Retinal pigment epithelial cell (primary cell): ENCODE measurements at regions not wholly inside any gene's neighbourhood (a gene's known extent, or its start where the extent isn't known, plus 50 kb on each side); places are given as distances from the start of the nearest gene placed in this dataset.

Experiments used
- DNase-seq: peaks from one replicate; pipeline ENCODE4 v3.0.0-alpha.2; 2010; ENCODE audit warnings: low read depth
- H3K4me3 ChIP-seq: 2 replicates; pipeline ENCODE4 v1.5.1; 2011; ENCODE audit warnings: mild to moderate bottlenecking, low read length, control low read depth, moderate library complexity
- TF ChIP-seq, protein P1 (sequence below): conservative IDR thresholded peaks from 2 replicates; pipeline ENCODE4 v1.5.1; 2011; ENCODE audit warnings: low read depth, low read length, control low read depth, inconsistent platforms

DNA sequence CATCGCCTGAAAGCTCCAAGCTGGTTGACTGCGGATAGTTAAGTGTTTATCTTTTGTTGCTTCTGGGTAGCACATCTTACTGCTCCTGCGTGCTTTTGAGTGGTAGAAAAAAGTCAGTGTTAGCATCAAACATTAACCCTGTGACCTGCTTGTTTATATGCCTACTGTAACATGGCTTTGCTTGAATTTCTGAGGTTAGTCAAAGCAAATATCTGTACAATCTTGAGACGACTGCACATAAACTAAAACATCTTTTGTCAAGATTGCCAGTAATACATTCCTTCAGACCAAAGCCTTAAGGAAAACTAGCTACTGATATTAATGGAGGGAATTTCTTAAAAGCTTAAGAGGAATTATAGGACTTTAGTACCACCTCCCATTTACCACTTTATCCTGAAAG is 163.7 kb downstream of the BAMBI start:
- TF ChIP-seq, protein P1, sequence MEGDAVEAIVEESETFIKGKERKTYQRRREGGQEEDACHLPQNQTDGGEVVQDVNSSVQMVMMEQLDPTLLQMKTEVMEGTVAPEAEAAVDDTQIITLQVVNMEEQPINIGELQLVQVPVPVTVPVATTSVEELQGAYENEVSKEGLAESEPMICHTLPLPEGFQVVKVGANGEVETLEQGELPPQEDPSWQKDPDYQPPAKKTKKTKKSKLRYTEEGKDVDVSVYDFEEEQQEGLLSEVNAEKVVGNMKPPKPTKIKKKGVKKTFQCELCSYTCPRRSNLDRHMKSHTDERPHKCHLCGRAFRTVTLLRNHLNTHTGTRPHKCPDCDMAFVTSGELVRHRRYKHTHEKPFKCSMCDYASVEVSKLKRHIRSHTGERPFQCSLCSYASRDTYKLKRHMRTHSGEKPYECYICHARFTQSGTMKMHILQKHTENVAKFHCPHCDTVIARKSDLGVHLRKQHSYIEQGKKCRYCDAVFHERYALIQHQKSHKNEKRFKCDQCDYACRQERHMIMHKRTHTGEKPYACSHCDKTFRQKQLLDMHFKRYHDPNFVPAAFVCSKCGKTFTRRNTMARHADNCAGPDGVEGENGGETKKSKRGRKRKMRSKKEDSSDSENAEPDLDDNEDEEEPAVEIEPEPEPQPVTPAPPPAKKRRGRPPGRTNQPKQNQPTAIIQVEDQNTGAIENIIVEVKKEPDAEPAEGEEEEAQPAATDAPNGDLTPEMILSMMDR = no peak
- H3K4me3 ChIP-seq = no peak overlapping the region
- no peak for DNase-seq

DNA sequence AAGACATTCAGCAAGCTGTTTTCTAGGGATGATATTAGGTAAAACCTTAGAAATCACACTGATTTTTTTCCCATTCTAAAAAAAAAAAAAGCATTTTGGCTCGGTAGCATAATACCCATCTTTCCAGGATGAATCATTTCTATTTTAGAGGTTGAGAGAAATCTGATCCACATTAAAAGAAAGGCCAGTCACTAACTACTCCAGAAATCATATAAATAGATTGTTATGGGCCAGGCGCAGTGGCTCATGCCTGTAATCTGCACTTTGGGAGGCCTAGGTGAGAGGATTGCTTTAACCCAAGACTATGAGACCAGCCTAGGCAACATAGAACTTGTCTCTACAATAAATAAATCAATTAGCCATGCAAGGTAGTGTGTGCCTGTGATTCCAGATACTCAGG is 164.3 kb downstream of the BAMBI start:
- DNase-seq = peak; percentile 27
- H3K4me3 ChIP-seq = no peak overlapping the region
- TF ChIP-seq, protein P1 = no peak

DNA sequence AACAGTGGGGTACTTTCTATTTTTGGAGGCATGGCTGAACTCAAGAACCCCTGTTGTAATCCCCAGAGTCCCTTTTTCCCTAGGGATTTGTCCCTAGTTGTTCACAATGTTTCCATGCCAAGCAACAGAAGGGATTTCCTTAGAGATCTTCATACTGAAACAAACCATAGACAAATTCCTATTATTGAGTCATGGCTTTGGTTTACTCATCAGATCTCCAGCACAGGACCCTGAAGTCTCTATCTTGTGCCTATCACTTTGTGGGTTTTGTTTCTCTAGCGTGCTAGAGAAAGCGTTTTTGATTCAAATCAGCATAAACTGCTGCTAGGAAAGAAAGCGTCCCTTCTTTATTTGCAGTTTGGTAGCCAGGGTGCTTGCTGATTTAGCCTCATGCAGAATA is 165.0 kb downstream of the BAMBI start:
- peak; percentile 44 for DNase-seq
- no peak overlapping the region for H3K4me3 ChIP-seq
- TF ChIP-seq, protein P1 = no peak

DNA sequence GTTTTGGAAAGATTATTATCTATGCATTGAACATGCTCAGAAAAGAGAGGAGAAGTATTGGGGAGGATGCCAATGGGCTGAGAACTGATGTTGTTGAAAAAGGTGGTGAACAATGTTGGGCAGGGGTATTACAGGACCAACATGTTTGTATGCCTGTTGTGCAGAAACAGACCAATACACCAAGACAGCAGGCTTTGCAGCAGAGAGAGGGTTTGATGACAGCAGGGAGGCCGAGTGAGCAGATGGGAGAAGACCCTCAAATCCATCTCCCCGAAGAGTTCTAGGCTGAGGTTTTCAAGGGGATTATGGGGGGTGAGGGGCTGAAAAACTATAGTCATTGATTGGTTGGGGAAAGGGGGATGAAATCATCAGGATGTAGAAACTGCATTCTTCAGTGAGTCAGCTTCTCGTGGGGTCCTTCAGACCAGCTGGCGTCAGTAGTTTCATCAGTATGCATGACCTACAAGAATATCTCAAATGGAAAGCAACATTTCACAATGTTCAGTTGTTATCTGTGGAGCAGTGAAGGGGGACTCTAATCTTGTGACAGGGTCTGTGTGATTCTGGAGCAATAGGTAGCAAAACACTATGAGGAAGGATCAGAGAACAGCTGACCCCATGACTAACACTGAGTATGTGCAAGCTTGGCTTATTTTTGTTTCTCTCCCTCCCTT is 167.8 kb downstream of the BAMBI start:
- TF ChIP-seq, protein P1 = no peak
- peak; percentile 85 for DNase-seq
- no peak overlapping the region for H3K4me3 ChIP-seq

DNA sequence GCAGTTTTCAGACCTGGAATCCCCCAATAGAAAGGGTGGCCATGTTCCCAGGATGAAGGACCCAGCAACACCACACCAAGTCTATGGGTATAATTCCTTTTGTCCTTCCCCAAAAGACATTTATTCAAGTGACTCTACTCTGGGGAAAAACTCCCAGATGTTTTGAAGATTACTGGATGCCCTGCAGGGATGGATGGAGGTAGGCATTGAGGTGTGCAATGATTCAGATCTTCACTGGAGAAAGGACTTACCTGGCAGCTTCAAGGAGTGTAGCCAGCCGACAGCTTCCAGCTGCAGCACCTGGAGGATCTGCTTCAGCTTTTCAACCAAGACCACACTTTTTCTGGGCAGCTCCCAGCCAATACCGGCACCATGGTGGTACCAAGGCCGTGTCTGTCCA is 172.0 kb downstream of the BAMBI start:
- TF ChIP-seq, protein P1 = no peak
- no peak overlapping the region for H3K4me3 ChIP-seq
- DNase-seq = no peak

DNA sequence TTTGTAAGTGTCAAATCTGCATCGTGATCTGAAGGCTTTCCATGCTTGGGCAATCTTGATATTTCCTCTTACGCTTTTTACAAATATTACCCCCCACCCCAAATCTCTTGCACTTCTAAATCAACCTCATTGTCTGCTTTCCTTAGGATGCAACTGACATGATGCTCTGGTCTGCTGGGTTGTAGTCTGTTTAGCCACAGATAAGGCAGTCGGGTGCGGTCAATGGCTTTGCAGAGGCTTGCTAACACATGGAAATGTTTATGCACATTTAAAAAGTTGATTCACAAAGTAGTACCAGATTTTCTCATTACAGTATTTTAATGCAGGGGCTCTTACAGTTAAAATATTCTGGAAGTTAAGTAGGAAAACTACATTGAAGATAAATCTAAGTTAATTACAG is 172.5 kb downstream of the BAMBI start:
- H3K4me3 ChIP-seq = no peak overlapping the region
- TF ChIP-seq, protein P1 = no peak
- no peak for DNase-seq

DNA sequence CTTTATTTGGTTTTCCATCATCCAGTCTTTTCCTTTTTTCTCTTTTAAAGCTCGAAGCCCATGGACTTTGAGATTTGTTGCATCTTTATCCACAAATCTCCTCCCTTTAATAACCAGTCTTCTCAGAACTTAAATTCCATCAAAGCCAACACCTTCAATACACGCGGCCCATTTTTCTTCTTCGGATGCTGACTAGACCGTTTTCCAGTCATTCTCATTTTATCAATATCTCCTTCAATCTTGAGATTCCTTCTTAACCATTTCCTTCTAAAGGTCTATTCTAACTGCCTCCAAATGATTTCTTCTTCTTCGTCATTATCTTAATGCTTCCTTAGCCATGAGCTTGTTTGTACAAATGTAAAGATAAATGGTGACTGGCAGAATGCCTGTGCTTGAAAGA is 173.5 kb downstream of the BAMBI start:
- no peak overlapping the region for H3K4me3 ChIP-seq
- TF ChIP-seq, protein P1 = no peak
- no peak for DNase-seq
